Right kidney (tissue), 1 donor: ENCODE measurements at regions not wholly inside any gene's neighbourhood (a gene's known extent, or its start where the extent isn't known, plus 50 kb on each side); places are given as distances from the start of the nearest gene placed in this dataset.

Experiments
- DNase-seq: peaks from one replicate; pipeline ENCODE4 v3.0.0-alpha.2; 2016

DNA sequence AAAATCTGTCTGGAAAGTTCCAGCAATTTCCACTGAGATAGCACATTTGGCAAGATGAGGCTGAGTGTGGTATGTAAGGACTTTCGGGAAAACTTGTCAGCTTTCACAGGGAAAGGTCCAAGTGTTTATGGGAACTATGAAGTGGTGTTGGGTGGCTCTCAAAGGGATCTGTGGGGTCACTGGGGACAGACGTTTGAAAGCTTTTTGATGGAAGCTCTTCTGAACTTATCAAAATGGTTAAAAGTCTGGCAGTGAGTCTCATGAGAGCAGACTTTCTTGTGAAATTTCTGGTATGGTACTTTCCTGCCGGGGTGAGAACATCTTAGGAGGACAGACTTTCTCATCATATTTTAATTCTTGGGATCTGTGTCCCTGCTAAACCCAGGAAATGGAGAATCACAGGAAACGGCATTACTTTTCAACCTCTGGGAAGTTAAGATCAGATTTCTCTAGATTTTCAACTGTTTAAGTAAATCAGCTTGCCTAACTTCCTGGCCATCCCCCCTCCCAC, 546.3 kb upstream of the ZEB2 start:
- no peak for DNase-seq

DNA sequence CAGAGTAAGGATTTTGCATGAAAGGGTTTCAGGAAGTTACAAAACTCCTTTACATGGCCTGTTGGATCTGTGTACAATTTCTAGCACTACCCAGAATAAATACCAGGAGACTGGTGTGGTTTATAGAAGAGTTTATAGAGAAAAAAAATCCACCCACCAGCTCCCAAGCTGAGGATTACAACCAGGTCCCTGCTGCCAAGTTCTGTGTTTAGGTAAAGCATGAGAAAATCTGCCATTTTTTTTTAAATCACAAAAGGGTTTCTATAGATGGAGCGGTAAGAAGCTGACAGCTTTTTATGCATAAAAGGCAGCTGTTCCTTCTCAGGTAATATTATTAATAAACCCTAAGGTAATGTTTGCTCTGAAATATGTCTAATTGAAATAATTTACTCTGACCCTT, 545.4 kb upstream of the ZEB2 start:
- no peak for DNase-seq

DNA sequence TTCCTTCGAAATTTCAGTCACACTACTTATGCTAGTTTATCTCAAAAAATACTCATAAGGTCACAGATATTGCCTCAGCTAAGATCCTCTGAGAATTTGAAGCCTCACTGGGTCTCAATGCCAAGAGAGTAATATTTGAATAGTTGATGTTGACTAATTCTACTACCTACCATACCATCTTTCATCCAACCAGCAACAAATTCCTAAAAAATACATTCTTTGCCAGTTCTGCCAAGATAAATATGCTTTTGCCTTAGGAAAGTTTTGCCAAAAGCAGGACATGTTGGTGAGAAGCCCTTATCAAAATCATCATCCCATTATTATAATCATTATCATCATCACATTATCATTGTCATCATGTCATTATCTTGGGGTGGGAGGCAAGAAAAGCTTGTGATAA, 544.6 kb upstream of the ZEB2 start:
- DNase-seq, result no peak

DNA sequence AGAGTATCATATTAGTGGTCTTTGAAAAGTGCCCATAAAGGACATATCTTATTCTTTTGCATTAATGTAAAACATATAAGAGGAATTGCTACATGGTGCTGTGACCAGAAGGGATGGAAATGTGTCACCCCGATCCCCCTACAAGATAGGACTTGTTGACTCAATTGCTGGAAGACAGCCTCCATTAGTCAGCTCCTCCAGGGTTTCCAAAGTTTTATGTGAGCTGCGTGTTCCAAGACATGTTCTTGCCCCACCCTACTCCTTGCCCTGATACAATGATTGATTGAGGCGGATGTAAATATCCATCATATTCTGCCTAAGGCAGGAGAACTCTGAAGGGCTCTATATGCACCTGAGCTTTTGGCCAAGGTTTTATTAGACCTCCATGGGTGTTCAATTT, 541.0 kb upstream of the ZEB2 start:
- DNase-seq, result no peak

DNA sequence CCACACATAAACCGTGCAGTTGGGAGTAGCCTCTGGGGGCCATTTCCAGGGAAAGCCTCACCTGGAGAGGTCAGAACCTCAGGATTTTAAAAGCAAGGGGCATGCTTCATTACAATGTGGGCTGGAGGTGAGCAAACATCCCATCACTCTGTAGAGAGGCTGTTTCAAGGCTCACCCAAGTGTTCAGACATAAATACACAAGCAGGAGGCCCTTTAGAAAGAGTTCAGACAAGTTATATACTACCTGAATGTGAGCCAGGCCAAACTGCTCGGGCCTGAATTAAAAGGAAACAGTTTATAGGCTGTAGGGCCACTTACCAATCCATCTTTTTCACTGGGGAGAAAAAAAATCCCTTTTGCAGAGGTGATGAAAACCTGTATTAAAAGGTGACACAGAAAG, 540.0 kb upstream of the ZEB2 start:
- no peak for DNase-seq

DNA sequence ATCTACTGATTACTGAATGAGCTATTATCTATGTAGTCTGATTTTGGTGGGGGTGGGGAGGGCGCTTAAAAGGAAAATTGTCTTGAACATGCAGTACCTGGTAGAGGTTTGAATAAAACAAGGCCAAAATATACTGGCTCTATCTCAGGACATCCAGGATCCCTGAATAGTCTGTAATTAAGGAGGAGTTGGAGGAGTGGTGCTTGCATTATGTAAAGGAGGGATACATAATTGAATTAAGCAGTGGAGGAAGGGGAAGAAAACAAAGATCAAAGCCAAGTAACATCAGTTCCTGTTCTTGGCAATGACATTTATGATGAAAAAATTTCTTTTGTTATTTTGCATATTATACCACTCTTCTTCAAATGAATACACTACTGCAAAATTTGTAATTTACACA, 539.4 kb upstream of the ZEB2 start:
- DNase-seq, result no peak

DNA sequence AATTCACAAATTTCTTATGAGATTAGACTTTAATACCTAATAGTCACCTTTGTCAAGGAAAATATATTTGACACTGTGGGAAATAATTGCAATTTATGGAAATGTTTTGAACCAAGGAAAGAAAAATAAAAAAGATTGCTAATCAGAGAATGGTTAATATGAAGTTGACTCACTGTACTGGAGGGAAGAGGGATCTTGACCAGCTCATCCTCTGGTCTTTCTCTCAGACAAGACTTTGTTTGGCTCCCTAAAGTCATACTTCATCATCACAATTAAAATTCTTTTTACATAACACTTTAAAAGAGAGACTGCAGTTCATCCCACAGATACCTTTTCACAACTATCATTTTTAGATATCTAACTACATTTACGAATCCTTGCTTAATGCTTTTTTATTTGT, 538.5 kb upstream of the ZEB2 start:
- DNase-seq, result no peak

DNA sequence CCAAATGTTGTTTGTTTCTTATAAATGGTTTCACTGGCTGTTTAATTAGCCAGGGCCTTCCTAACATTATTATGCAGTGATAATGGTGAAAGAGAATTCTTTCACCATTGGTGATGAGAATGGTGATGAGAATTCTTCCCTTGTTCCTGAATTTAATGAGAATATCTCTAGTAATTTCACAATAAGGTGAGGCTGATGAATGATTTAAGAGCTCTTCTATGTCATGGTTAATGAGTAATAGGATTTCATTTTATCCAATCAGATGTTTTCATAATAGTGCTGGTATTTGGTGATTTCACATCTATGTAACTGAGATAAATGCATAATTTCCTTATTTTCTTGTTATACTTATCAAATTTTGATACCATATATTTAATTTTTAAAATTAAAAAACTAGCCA, 535.7 kb upstream of the ZEB2 start:
- no peak for DNase-seq

DNA sequence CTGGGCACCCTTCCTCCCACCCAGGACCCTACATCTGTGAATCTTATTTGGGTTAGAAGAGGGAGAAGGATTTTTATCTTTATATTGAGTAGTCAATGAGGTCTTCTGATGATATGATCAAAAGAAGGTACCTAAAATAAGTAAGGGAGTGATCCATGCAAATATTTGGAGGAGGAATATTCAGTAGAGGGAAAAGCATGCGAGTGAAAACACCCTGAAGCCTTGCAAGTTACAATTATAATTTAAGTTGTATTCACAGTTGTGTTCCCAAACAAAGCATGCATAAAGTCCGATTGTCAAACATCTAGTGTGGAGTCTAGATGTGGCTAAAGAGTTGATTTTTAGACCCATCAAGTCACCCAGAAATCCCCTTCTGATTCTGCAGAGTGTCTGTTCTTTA, 530.2 kb upstream of the ZEB2 start:
- no peak for DNase-seq

DNA sequence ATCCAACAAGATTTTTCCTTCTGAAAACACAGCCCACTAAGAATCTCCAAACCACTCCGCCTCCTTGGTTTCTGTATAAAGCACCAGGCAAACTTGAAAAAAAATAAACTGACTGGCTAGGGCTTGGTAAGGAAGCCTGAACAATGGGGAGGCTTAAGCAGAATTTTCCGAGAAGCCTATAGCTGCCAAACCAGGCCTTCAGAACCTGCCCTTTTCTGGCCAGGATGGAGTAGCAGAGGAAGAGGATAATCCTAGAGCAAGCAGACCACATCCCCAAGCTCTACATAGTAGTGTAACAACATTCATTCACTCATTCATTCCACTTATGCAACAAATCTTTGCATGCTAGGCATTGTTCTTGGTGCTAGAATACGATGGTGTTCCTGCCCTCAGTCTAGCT, 529.6 kb upstream of the ZEB2 start:
- DNase-seq, result no peak

DNA sequence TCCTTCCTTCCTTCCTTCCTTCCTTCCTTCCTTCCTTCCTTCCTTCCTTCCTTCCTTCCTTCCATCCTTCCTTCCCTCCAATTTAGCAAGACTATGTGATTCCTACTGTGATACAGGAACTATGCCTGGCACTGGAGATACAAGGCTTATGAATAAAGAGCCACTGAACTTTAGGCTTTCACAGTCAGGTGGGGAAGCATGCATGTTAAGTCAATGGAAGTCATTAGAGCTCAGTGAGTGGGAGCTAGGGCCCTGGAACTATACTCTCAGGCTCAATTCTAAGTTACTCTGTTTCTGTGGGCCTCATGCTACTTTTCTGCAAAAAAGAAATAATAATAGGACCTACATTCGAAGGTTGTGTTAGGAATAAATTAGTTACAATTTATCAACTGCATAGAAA, 527.6 kb upstream of the ZEB2 start:
- DNase-seq, result no peak

DNA sequence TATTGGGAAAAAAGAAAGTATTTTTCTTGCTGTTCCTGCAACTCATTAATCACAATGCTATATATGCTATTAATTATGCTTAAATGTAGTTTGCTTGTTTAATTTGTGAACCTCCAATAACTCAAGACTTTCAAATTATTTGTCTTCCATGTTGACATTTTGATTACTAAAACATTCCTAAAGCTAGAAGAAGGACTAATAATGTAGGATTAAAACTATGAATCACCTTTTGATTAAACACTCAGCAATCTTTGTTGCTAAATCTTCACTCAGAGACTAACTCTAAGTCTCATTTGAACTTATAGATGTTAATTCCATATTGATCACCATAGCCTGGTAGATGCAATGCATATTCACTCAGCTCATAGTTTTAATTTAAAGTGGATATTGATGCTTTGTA, 524.6 kb upstream of the ZEB2 start:
- DNase-seq, result no peak

DNA sequence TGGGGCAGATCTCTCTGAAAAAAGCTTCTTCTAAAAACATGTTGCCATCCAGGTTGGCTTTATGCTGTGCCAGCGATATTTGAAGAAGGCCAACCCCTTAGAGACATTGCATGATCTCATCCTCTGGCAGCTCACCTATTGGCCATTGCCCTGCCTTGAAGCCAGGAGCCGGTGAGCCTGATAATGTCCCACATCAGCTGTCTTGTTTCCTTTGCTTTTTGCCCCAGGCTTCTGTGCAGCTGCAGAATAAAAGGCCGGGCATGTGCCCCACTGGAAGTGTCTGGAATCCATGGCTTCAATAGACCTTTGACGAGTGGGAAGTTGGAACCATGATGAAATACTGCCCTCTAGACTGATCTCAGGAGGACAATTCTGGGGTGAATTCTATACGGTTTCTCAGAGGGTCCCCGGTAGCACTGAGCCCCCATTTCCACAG, 523.5 kb upstream of the ZEB2 start:
- DNase-seq, result no peak

DNA sequence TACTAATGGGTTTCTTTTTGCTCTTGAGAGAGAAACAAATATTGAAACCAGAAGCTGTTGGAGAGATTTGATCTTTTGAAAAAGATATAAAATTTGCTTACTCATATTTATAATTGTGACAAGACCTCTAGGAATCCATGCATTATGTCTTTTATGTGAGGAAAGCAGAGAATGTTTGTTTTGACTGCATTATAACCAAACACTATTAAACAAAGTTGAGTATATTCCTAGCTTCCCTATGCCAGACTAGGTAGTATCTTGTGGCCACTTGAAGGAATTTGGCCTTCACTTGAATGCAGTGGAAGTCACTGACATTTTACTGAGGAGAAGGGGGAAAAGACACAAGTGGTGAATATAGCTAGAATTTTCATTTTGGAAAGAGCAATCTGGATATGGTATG, 521.8 kb upstream of the ZEB2 start:
- DNase-seq, result no peak

DNA sequence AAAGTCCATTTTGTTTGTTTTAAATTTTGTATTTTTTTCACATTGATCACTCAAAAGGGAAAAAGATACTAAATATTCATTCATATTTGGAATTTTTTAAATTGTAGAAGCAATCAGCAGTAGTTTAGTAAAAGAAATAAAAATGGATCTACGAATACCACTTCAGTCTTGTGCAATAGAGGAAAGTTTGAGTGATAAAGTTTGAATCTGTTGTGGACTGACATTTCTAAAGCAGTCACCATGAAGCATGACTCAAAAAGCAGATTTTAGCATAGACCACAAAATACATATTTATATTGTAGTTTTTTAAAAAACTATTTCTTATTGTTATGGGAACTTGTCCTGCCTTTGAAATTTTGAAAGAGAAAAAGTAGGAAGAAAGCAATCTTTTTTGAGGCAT, 520.5 kb upstream of the ZEB2 start:
- DNase-seq, result no peak

DNA sequence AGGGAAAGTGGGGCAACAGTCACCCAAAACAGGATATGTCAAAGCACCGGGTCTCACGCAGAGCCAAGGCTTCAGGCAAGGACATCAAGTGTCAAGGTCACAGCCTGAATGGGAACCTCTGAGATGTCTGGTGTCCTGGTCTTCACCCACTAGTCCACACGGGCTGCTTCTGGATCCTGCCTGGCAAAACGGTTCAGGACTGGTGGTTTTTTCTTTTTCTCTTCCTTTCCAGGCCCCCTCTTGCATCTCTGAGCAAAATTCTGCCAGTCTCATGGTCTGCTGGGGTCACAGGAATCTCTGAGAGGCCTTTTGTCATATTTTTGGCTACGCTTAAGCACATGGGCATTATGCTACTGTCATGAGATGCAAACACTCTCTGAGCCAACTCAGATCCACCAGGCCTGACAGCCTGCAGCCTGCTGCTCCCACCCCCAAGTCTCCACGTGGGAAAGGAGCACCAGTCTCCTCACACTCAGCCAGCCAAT, 518.2 kb upstream of the ZEB2 start:
- DNase-seq, result no peak

DNA sequence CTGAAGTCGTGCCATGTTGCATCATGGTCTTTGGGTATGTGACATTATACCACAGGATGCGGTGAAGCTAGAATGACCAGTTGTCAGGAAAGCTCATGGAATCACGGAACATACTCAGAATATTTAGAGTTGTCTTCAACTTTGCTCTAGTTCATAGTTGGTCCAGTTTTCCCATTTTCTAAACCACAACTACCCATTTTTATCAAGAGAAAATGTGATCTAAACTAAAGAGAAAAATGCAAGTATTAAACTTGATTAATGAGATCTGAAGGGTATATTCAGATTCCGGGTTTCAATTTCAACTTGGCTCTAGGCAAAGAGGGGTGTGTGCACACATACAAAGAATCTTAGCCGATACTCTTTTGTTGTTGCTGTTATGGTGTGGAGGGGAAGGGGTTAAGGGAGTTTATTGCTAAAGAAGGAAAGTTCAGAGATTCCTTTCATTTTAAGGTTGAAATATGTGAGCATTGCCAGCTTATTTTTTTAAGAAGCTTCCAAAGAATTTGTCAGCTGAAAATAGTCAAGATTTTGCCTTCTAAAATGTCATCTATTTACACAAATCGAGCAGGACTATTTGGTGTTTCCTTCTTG, 516.6 kb upstream of the ZEB2 start:
- DNase-seq, result no peak

DNA sequence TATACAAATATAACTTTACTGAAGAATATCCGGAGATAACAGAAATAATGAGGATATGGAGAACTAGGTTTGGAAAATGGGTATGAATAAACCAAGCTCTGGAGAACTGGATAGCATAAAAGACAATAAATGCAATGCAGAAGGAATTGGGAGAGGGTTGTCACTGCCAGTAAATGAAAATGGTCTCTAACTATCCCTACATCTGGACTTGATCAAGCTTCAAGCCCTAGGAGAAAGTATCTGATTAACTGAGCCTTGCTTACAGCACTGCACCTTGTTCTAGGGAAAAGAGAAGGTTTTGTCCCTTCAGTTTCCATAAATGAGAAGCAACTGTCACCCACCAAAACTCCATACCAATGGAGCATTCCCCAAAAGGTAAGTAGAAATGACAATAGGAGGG, 514.6 kb upstream of the ZEB2 start:
- DNase-seq, result no peak

DNA sequence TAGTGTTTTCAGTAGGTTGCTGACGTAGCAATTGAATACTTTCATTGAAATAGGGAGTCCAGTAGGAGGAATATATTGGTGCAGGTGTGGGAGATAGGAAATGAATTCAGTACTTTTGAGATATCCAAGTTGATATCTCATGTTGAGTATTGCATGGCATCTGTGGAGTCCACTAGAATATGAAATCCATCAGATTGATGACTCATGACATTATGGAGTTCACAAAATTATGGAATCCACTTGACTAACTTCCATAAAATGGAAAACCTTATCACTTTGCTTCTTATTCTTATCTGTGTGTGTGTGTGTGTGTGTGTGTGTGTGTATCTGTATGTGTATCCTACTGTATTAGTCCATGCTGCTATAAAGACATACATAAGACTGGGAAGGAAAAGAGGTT, 513.5 kb upstream of the ZEB2 start:
- no peak for DNase-seq

DNA sequence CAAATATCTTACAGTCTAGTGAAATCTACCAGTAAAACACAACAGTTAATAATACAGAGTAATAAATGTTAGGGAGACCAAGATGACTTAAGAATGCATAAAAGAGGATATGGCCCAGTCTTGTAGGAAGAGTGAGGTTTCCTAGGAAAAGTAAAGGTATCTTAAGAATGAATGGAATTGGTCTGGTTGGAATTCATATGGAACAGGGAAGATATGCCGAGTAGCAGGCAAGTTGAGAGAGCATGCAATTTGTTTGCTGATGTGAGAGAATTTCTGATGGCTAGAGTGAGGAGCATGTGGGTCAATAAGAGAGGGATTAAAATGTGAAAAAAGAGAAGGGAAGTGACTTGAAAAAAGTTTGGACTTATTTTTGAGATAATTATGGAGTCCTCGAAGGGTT, 512.9 kb upstream of the ZEB2 start:
- no peak for DNase-seq

DNA sequence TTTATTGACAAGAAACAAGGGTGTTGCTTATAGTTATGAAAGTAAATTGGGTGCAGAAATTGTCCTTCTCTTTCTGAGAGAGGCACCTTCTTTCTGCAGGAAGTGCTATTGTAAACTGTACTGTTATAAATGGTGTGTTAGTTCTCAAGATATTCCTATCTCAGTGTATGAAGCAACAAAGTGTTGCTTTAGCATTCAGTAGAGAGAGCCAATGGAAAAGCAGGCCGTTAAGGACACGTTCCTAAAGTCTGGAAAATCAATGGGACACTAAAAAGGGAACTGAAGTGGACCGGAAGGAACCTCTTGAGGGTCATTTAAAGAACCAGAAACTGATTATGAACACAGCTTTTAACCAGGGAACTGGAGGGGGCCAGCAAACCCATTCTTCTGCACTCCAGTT, 510.0 kb upstream of the ZEB2 start:
- DNase-seq, result no peak

DNA sequence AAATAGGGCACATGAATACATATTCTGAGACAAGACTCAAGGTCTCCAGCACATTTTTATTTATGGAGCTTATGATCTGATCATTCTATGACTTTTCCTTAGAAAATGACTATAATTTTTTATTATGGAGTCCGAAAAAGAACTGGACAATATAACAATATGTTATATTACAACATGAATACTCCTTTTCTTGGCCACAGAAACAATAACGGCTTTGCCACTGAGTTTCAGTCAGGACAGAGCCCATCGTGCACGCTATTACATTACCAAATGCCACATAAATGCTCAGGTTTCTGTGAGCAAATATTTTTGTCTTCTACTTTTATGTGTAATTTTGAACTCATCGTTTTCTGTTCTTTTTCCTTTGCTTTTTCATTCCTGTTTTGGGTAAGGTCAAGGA, 509.2 kb upstream of the ZEB2 start:
- DNase-seq, result no peak

DNA sequence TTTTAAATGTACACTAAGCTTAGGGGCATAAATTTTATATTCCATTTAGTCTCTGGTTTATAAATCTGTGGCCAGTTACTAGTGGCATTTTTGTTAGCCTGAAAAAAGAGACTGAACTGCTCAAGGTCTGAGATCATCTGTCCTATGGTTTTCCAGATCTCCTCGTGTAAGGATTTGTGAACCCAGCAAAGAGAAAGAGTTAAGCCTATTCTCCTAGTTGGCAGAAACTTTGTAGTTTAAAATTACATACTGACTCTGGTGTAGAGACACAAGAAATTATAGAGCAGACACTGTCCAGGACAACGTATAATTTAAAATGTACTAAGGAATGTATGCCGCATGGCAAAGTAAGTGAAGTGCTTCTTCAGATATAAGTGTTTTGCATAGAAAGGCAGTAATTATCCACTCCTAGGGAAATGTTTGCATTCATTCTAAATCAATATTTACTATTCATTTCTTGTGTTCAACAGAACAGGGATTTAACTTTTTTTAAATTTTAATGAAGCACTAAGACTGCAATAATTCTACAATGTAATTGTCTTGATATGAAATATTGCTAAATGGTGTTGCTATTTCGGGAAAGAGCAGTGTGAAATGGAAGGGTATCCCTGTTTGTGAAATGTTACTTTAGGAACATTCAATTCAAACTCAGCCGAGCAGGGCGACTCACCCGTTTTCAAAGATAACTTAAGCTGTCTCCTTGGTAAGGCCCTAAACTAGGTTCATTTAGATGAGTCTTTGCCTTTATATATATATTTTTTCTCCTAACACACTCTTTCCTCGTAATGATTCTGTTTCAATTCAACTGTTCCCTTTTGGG, 508.4 kb upstream of the ZEB2 start:
- DNase-seq, result no peak
